ENCODE measurements at regions not wholly inside any gene's neighbourhood (a gene's known extent, or its start where the extent isn't known, plus 50 kb on each side); places are given as distances from the start of the nearest gene placed in this dataset.

DNA sequence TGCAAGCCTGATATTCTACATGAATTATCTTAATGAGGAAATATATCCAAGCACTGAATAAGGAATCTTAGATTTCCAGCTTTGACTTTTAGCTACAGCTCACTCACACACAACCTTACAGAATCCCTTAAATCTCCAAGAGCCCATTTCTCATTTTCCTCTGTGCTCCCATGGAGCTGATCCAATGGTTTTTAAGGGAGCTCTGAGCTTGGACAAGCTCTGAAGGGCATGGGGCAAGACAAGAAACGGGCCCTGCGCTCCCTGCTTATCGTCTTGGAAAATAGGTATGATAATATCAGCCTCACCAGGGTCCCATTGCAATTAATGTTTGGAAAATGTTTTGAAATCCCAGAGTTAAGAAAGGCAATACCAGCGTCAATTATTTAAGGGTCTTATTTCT lies 1021.7 kb downstream of the NR2F1-AS1 start:
- no peak overlapping the region for H3K4me3 ChIP-seq (ENCODE audit: low read depth, low read length)
- DNase-seq (ENCODE audit: low read depth), result no peak
- TF ChIP-seq, protein P1, sequence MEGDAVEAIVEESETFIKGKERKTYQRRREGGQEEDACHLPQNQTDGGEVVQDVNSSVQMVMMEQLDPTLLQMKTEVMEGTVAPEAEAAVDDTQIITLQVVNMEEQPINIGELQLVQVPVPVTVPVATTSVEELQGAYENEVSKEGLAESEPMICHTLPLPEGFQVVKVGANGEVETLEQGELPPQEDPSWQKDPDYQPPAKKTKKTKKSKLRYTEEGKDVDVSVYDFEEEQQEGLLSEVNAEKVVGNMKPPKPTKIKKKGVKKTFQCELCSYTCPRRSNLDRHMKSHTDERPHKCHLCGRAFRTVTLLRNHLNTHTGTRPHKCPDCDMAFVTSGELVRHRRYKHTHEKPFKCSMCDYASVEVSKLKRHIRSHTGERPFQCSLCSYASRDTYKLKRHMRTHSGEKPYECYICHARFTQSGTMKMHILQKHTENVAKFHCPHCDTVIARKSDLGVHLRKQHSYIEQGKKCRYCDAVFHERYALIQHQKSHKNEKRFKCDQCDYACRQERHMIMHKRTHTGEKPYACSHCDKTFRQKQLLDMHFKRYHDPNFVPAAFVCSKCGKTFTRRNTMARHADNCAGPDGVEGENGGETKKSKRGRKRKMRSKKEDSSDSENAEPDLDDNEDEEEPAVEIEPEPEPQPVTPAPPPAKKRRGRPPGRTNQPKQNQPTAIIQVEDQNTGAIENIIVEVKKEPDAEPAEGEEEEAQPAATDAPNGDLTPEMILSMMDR (IDR thresholded peaks at IDR 0.05; ENCODE audit: insufficient read depth, low read depth, low read length), result no peak

DNA sequence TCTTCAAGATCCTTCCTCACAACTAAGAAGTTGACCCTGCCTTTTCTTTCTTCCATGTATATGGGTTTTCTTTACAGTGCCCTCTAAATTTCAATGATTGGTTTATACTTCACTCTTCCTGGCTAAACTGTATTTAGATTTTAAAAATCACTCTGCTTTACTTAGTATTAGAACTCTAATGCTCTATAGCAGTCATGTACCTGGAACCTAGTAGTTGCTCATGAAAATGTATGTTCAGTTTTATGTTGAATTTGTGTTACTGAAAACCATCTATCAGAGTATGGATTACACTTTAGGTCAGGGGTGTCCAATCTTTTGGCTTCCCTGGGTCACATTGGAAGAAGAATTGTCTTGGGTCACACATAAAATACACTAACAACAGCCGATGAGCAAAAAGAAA lies 1024.3 kb downstream of the NR2F1-AS1 start:
- TF ChIP-seq, protein P1 (IDR thresholded peaks at IDR 0.05; ENCODE audit: insufficient read depth, low read depth, low read length), result no peak
- H3K4me3 ChIP-seq (ENCODE audit: low read depth, low read length), result no peak overlapping the region
- no peak for DNase-seq (ENCODE audit: low read depth)

DNA sequence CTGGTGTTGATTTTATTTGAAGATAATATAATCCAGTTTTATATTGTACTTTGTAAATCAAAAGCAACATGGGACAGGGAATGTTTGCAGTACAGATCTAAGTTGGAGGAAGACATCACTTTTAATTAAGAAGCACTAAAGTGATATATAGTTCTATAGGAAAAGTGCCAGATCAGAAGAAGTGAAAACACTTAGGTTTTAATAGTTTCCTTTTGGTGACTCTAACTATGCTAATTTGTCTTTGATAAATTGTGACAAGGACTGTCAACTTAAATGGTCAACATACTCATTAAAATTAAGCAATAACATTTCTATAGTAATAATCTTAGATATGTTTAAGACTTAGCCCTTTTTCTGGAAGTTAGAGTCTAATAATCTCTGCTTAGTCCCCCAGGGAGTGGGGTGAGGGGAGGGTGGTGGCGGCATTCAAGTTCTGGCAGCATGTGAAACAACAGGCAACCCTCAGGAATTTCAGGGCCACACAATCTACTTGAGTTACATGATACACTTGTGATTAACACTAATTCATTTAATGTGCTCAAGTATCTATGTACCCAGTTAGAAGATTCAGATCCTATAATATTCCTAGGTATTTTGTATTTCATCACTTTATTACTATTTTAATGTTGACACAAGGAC lies 1026.5 kb downstream of the NR2F1-AS1 start:
- H3K4me3 ChIP-seq (ENCODE audit: low read depth, low read length), result no peak overlapping the region
- TF ChIP-seq, protein P1 (IDR thresholded peaks at IDR 0.05; ENCODE audit: insufficient read depth, low read depth, low read length), result no peak
- no peak for DNase-seq (ENCODE audit: low read depth)

DNA sequence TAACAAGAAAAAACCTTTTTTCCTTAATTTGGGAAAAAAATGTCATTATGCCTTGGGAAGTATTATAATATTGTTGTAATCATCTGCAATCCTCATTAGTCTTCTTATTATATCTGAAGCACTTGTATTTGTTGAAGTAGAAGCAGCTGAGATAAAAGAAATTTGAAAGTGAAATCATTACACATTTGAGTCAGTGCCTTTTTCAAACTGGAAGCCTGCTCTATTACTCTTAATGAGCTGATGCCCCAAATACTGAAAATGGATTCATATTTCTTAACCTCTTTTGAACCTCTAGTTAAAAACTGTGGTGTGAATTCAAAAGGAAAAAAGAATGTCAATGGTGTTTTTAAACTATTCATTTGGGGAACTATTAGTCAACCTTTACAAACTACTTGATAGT lies 1027.7 kb downstream of the NR2F1-AS1 start:
- no peak for DNase-seq (ENCODE audit: low read depth)
- no peak overlapping the region for H3K4me3 ChIP-seq (ENCODE audit: low read depth, low read length)
- TF ChIP-seq, protein P1 (IDR thresholded peaks at IDR 0.05; ENCODE audit: insufficient read depth, low read depth, low read length), result no peak

DNA sequence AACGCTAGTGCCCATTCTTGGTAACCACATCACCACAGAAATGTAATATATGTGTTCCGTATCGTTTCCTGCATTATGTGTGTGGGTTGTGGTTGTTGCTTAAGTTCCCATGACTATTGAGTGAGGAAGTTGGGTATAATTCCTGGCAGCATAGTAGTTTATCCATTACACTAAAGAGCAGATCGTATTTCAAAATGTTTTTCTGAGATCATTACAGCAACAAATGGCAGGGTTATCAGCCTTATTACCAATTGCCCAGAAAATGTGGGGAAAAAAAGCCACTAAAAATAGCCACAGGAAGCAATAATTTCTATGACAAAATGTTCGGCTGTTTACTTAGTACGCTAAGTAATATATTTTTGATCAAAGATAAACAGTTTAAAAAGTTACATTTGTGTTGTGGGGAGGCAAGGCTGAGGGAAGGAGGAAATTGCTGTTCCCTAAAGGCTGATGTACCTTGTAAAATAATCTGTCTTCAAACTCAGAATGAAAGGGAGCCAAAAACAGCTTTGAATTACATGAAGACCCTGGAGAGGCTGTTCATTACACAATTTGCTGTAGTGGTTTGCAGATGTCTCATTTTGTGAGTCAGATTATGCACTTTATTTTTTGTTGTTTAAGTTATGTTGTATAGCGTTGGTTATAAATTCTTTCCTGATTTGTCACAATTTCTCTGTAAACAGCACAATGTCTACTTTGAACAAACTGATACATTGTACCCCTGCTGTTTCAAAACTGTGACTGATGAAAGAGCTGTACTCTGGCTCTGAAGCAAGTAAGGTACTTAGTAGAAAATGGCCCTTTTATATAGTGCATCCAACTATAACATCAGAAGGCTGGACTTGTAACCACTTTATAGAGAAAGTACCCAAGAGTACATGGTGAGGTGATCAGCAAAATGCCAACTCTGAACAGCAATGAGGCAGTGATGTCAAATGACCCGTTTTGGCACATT lies 1028.5 kb downstream of the NR2F1-AS1 start:
- TF ChIP-seq, protein P1 (IDR thresholded peaks at IDR 0.05; ENCODE audit: insufficient read depth, low read depth, low read length), result no peak
- peak; percentile 99 for DNase-seq (ENCODE audit: low read depth)
- peak overlapping the region; percentile 5 for H3K4me3 ChIP-seq (ENCODE audit: low read depth, low read length)

DNA sequence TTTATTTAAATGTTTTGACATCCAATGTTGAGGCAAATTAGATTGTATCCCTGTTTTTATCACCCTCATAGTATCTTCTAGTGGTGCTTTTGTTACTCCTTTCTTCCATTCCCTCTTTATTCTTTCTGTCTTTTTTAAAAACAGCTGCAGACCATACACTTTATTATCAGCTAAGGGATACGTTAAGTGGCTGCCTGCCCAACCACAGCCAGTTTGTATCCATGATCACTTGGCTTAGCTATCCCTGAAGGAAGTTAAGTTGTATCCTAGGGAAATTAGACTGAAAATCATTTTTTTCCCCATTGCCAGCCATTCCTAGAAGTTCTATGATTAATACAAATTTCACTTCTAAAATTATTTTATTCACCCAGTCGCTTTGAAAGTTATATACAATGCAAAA lies 1032.7 kb downstream of the NR2F1-AS1 start:
- H3K4me3 ChIP-seq (ENCODE audit: low read depth, low read length), result no peak overlapping the region
- TF ChIP-seq, protein P1 (IDR thresholded peaks at IDR 0.05; ENCODE audit: insufficient read depth, low read depth, low read length), result no peak
- DNase-seq (ENCODE audit: low read depth), result peak; percentile 89
